NCI-H2107 treated with DMSO at 0.1 percent for 48 hours (cell line): ENCODE measurements at regions not wholly inside any gene's neighbourhood (a gene's known extent, or its start where the extent isn't known, plus 50 kb on each side); places are given as distances from the start of the nearest gene placed in this dataset.

Experiments
- DNase-seq: peaks from one replicate; lab custom pipeline; 2025; ENCODE audit not compliant: unreplicated experiment; lab: John Stamatoyannopoulos, UW

GRCh38 chr20:9920866-9921265 is 82.0 kb upstream of the PAK5 start:
- DNase-seq: no peak

- no peak for DNase-seq
Measured at GRCh38 chr20:9919271-9920014, 80.6 kb upstream of the PAK5 start.

GRCh38 chr20:9918348-9918747 is 79.5 kb upstream of the PAK5 start:
- no peak for DNase-seq

- no peak for DNase-seq
Measured at GRCh38 chr20:9916761-9917160, 77.9 kb upstream of the PAK5 start.

- DNase-seq: peak; percentile 10
Measured at GRCh38 chr20:9912858-9913434, 74.1 kb upstream of the PAK5 start.

- no peak for DNase-seq
Measured at GRCh38 chr20:9912290-9912689, 73.4 kb upstream of the PAK5 start.

- DNase-seq: no peak
Measured at GRCh38 chr20:9911519-9911918, 72.6 kb upstream of the PAK5 start.

GRCh38 chr20:9909167-9909566 is 70.3 kb upstream of the PAK5 start:
- DNase-seq: no peak

- DNase-seq: no peak
Measured at GRCh38 chr20:9903048-9903655, 64.3 kb upstream of the PAK5 start.

- DNase-seq: no peak
Measured at GRCh38 chr20:9889270-9889981, 50.5 kb upstream of the PAK5 start.
